OCI-LY1 (cell line): ENCODE measurements at regions not wholly inside any gene's neighbourhood (a gene's known extent, or its start where the extent isn't known, plus 50 kb on each side); places are given as distances from the start of the nearest gene placed in this dataset.

Experiments
- EZH2 ChIP-seq: fragments of 200-600 bp; sonication (generic), shearing (Covaris generic); IDR thresholded peaks from 2 replicates; pipeline ENCODE4 v1.8.0; 2017; ENCODE audit warnings: borderline replicate concordance, mixed run types, mild to moderate bottlenecking, antibody characterized with exemption, low read length, moderate library complexity, mixed read lengths
- TF ChIP-seq, protein P1 (sequence below): fragments of 200-600 bp; sonication (generic), shearing (Covaris generic); IDR thresholded peaks from 2 replicates; pipeline ENCODE4 v1.5.1; 2017; ENCODE audit warnings: mild to moderate bottlenecking, antibody characterized with exemption, low read length, moderate library complexity, mixed read lengths

DNA sequence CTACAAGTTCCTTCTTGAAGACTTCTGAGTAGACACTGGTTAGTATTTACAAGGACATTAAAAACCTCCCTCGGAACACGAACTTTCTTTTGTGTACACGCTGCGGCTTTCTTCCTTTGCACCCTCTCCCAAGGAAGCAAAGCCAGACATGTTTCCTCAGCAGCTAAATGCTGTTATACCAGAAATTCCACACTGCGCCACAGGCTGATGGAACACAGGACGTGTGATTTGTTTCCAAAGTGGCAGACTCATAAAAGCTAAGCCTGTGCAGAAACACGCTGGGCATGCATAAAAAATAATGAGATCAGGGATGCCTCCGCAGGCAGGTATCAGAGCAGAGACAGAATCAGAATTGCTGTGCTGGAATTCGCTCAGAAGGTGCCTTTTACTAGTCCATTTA lies 73.0 kb upstream of the RGPD5 start:
- TF ChIP-seq, protein P1, sequence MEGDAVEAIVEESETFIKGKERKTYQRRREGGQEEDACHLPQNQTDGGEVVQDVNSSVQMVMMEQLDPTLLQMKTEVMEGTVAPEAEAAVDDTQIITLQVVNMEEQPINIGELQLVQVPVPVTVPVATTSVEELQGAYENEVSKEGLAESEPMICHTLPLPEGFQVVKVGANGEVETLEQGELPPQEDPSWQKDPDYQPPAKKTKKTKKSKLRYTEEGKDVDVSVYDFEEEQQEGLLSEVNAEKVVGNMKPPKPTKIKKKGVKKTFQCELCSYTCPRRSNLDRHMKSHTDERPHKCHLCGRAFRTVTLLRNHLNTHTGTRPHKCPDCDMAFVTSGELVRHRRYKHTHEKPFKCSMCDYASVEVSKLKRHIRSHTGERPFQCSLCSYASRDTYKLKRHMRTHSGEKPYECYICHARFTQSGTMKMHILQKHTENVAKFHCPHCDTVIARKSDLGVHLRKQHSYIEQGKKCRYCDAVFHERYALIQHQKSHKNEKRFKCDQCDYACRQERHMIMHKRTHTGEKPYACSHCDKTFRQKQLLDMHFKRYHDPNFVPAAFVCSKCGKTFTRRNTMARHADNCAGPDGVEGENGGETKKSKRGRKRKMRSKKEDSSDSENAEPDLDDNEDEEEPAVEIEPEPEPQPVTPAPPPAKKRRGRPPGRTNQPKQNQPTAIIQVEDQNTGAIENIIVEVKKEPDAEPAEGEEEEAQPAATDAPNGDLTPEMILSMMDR = no peak
- TF ChIP-seq EZH2 = no peak
